H9 (cell line): ENCODE measurements at regions not wholly inside any gene's neighbourhood (a gene's known extent, or its start where the extent isn't known, plus 50 kb on each side); places are given as distances from the start of the nearest gene placed in this dataset.
"Not testable (repeated sequence)": the region's sequence is repeated elsewhere in the genome, so short reads cannot be mapped to it uniquely, and the experiment has no call there.

Source experiments
- DNase-seq: peaks from one replicate; pipeline ENCODE4 v3.0.0-alpha.2; 2017
- H2AFZ ChIP-seq: one replicate; pipeline ENCODE4 v1.6.1; 2013; ENCODE audit warnings: mild to moderate bottlenecking, low read length, control low read depth, moderate library complexity
- H2AK5ac ChIP-seq: 2 replicates; pipeline ENCODE4 v1.6.1; 2013; ENCODE audit warnings: low read length, control low read depth, mixed read lengths; ENCODE audit not compliant: insufficient read length
- H2BK120ac ChIP-seq: one replicate; pipeline ENCODE4 v1.6.1; 2013; ENCODE audit warnings: low read depth, mild to moderate bottlenecking, low read length, control low read depth, inconsistent platforms; ENCODE audit not compliant: poor library complexity, severe bottlenecking
- H2BK12ac ChIP-seq: 2 replicates; pipeline ENCODE4 v1.6.1; 2013; ENCODE audit warnings: low read length, control low read depth, mixed read lengths, low read depth; ENCODE audit not compliant: insufficient read length
- H2BK15ac ChIP-seq: 2 replicates; pipeline ENCODE4 v1.6.1; 2013; ENCODE audit warnings: low read depth, low read length, control low read depth
- H2BK20ac ChIP-seq: one replicate; pipeline ENCODE4 v1.6.1; 2013; ENCODE audit warnings: low read depth, mild to moderate bottlenecking, low read length, control low read depth, inconsistent platforms; ENCODE audit not compliant: poor library complexity, severe bottlenecking
- H2BK5ac ChIP-seq: 2 replicates; pipeline ENCODE4 v1.6.1; 2013; ENCODE audit warnings: low read length, control low read depth, mixed read lengths; ENCODE audit not compliant: insufficient read length
- H3K14ac ChIP-seq: 2 replicates; pipeline ENCODE4 v1.6.1; 2013; ENCODE audit warnings: low read length, control low read depth; ENCODE audit not compliant: insufficient read depth
- H3K18ac ChIP-seq: 2 replicates; pipeline ENCODE4 v1.6.1; 2013; ENCODE audit warnings: low read depth, mild to moderate bottlenecking, mixed read lengths, low read length, control low read depth; ENCODE audit not compliant: insufficient read length
- H3K23ac ChIP-seq: 2 replicates; pipeline ENCODE4 v1.6.1; 2013; ENCODE audit warnings: low read length, control low read depth, mixed read lengths, low read depth; ENCODE audit not compliant: insufficient read length
- H3K23me2 ChIP-seq: 2 replicates; pipeline ENCODE4 v1.6.1; 2013; ENCODE audit warnings: low read depth, mild to moderate bottlenecking, mixed read lengths, low read length, control low read depth; ENCODE audit not compliant: insufficient read length, poor library complexity, severe bottlenecking
- H3K27ac ChIP-seq: 2 replicates; pipeline ENCODE4 v1.5.1; 2013; ENCODE audit warnings: low read length, control low read depth, mixed read lengths, low read depth; ENCODE audit not compliant: insufficient read length
- H3K27me3 ChIP-seq: 2 replicates; pipeline ENCODE4 v1.6.1; 2013; ENCODE audit warnings: low read length, control low read depth, inconsistent platforms; ENCODE audit not compliant: insufficient read depth
- H3K4ac ChIP-seq: 2 replicates; pipeline ENCODE4 v1.6.1; 2013; ENCODE audit warnings: low read depth, mild to moderate bottlenecking, control low read depth, inconsistent platforms, low read length, moderate library complexity
- H3K4me1 ChIP-seq: 2 replicates; pipeline ENCODE4 v1.6.1; 2013; ENCODE audit warnings: low read length, control low read depth, inconsistent platforms; ENCODE audit not compliant: insufficient read depth
- H3K4me2 ChIP-seq: 2 replicates; pipeline ENCODE4 v1.6.1; 2013; ENCODE audit warnings: low read length, control low read depth, mixed read lengths; ENCODE audit not compliant: insufficient read length, insufficient read depth
- H3K56ac ChIP-seq: 2 replicates; pipeline ENCODE4 v1.6.1; 2013; ENCODE audit warnings: low read depth, mild to moderate bottlenecking, mixed read lengths, low read length, control low read depth; ENCODE audit not compliant: insufficient read length
- H3K79me1 ChIP-seq: 2 replicates; pipeline ENCODE4 v1.6.1; 2013; ENCODE audit warnings: low read depth, mild to moderate bottlenecking, moderate library complexity, low read length, control low read depth, inconsistent platforms; ENCODE audit not compliant: insufficient read depth, poor library complexity, severe bottlenecking
- H3K79me2 ChIP-seq: 2 replicates; pipeline ENCODE4 v1.6.1; 2013; ENCODE audit warnings: low read length, control low read depth, inconsistent platforms; ENCODE audit not compliant: insufficient read depth
- H3K9ac ChIP-seq: 2 replicates; pipeline ENCODE4 v1.6.1; 2013; ENCODE audit warnings: low read length, control low read depth, mixed read lengths; ENCODE audit not compliant: insufficient read length; ENCODE audit errors: extremely low read depth
- H3K9me3 ChIP-seq: one replicate; pipeline ENCODE4 v1.6.1; 2013; ENCODE audit warnings: low read depth, low read length, inconsistent platforms; ENCODE audit not compliant: control insufficient read depth
- H3T11ph ChIP-seq: one replicate; pipeline ENCODE4 v1.6.1; 2013; ENCODE audit warnings: mild to moderate bottlenecking, low read length, control low read depth, inconsistent platforms
- H4K20me1 ChIP-seq: one replicate; pipeline ENCODE4 v1.6.1; 2013; ENCODE audit not compliant: control insufficient read depth, insufficient read length, insufficient read depth
- H4K5ac ChIP-seq: 2 replicates; pipeline ENCODE4 v1.6.1; 2013; ENCODE audit warnings: low read depth, mild to moderate bottlenecking, mixed read lengths, low read length, control low read depth; ENCODE audit not compliant: insufficient read length
- H4K8ac ChIP-seq: replicated peaks from 2 replicates; pipeline ENCODE4 v1.6.1; 2013; ENCODE audit warnings: low read length, control low read depth, mixed read lengths, low read depth; ENCODE audit not compliant: insufficient read length
- H4K91ac ChIP-seq: 2 replicates; pipeline ENCODE4 v1.6.1; 2013; ENCODE audit warnings: low read depth, mild to moderate bottlenecking, moderate library complexity, mixed read lengths, low read length, control low read depth; ENCODE audit not compliant: insufficient read length
- H3K27ac Mint-ChIP-seq, 3 experiments: 2 replicates in 2 of 3; 3 replicates in 1 of 3; pipeline ENCODE4 v1.8.0; 2020 to 2021; ENCODE audit warnings: mixed read lengths in 3 of 3, mild to moderate bottlenecking in 1 of 3, moderate library complexity in 1 of 3
- H3K27me3 Mint-ChIP-seq: 2 replicates; pipeline ENCODE4 v1.8.0; 2021; ENCODE audit warnings: low read depth, mild to moderate bottlenecking, moderate library complexity, mixed read lengths
- H3K36me3 Mint-ChIP-seq, 3 experiments: 2 replicates in 2 of 3; 3 replicates in 1 of 3; pipeline ENCODE4 v1.8.0; 2020 to 2021; ENCODE audit warnings: low read depth in 3 of 3, mixed read lengths in 3 of 3; ENCODE audit not compliant: insufficient read depth in 1 of 3
- H3K4me1 Mint-ChIP-seq, 2 experiments: 2 replicates each; pipeline ENCODE4 v1.8.0; 2020; ENCODE audit warnings: mixed read lengths in 2 of 2
- H3K4me3 Mint-ChIP-seq, 2 experiments: 2 replicates in 1 of 2; 3 replicates in 1 of 2; pipeline ENCODE4 v1.8.0; 2020 to 2021; ENCODE audit warnings: mild to moderate bottlenecking in 2 of 2, mixed read lengths in 2 of 2, moderate library complexity in 1 of 2
- H3K9me3 Mint-ChIP-seq, 2 experiments: 2 replicates in 1 of 2; 3 replicates in 1 of 2; pipeline ENCODE4 v1.8.0; 2020; ENCODE audit warnings: mild to moderate bottlenecking in 2 of 2, mixed read lengths in 2 of 2, moderate library complexity in 1 of 2
- WGBS: extraction: QIAGEN DNeasy Blood & Tissue Kit; methylation state at CpG from one replicate; pipeline ENCODE4 v1.1.7; 2013; ENCODE audit warnings: missing lambda C conversion rate, low lambda C conversion rate, mixed read lengths; ENCODE audit not compliant: insufficient read length; ENCODE audit errors: extremely low coverage; 5-methylcytosine and 5-hydroxymethylcytosine counted together
- TF ChIP-seq, protein P1 (sequence below): fragments of 200-600 bp; sonication (generic); conservative IDR thresholded peaks from 3 replicates; pipeline ENCODE4 v1.8.0; 2021; ENCODE audit warnings: antibody characterized with exemption, mild to moderate bottlenecking

DNA sequence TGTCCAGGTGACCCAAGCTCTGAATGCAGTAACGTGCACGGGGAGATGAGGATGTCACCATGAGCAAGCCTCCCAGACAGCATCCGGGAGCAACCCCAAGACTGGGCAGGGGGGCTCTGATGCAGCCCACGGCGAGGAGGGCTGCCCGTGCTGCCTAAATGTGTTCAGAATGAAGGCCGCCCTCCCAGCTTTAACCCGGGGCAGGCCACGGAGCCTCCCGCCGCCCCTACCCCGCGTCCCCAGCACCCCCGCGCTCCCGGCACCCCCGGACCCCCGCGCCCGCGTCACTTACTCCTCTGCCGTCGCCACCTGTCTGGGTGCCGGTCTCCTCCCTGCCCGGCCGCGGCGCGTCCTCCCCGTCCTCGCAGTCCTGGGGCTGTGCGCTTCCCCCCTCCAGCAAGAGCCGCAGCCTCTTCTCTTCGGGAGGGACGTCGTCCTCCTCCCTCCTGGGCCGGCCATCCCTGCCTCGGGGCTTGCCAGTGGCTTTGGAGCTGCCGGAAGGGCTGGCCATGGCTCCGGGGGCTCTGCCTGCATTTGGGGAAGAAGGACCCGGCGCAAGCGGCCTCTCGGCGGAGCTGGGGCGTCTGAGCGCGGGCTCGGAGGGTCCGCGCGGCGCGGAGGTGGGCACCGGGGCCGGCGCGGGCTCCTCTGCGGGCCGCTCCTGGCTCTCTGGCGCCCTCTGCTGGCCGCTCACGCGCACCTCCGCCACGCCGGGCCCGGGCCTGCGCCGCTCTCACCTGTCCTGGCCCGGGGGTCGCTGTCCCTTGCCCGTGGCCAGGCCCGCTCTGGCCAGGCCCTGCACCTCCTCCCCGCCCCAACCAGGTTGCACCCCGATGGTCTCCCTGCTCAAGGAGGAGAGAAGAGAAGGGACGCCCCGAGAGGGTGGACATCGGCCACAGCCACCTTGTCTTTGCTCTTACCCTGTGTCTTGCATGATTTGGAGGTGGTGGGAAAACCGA lies 55.9 kb upstream of the ASNS start:
- not testable (repeated sequence) for H3K4me2 ChIP-seq, H2BK5ac ChIP-seq
- H3K27me3 Mint-ChIP-seq, result peaks cover 43% of the 10 kb centered on the region

More for the DNA sequence above, 55.9 kb upstream of the ASNS start:
- peaks cover 30 to 37% of the 10 kb centered on the region in 2 experiments for H3K4me1 Mint-ChIP-seq
- H3K27me3 ChIP-seq, H3K79me2 ChIP-seq, H3T11ph ChIP-seq, H4K5ac ChIP-seq, H3K36me3 Mint-ChIP-seq, H3K56ac ChIP-seq, H3K27ac Mint-ChIP-seq, H3K79me1 ChIP-seq, H3K9ac ChIP-seq, H3K9me3 ChIP-seq, H3K9me3 Mint-ChIP-seq, H3K27ac ChIP-seq, H3K18ac ChIP-seq, H2BK12ac ChIP-seq, H2AK5ac ChIP-seq, H2BK20ac ChIP-seq, H2AFZ ChIP-seq, H3K4me1 ChIP-seq, H3K23ac ChIP-seq, H4K91ac ChIP-seq, H3K14ac ChIP-seq, H2BK120ac ChIP-seq, H2BK15ac ChIP-seq, H3K4ac ChIP-seq, H3K23me2 ChIP-seq, H4K8ac ChIP-seq, H4K20me1 ChIP-seq: not testable (repeated sequence)
- TF ChIP-seq, protein P1, sequence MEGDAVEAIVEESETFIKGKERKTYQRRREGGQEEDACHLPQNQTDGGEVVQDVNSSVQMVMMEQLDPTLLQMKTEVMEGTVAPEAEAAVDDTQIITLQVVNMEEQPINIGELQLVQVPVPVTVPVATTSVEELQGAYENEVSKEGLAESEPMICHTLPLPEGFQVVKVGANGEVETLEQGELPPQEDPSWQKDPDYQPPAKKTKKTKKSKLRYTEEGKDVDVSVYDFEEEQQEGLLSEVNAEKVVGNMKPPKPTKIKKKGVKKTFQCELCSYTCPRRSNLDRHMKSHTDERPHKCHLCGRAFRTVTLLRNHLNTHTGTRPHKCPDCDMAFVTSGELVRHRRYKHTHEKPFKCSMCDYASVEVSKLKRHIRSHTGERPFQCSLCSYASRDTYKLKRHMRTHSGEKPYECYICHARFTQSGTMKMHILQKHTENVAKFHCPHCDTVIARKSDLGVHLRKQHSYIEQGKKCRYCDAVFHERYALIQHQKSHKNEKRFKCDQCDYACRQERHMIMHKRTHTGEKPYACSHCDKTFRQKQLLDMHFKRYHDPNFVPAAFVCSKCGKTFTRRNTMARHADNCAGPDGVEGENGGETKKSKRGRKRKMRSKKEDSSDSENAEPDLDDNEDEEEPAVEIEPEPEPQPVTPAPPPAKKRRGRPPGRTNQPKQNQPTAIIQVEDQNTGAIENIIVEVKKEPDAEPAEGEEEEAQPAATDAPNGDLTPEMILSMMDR, result peak; percentile 84
- no CpG with 5 or more reads among the region's 80 CpGs for WGBS
- peak overlapping the region; percentile 63 to 81 for H3K4me3 Mint-ChIP-seq
- DNase-seq, result peak; percentile 73
